ENCODE measurements at regions not wholly inside any gene's neighbourhood (a gene's known extent, or its start where the extent isn't known, plus 50 kb on each side); places are given as distances from the start of the nearest gene placed in this dataset.
"Not testable (repeated sequence)": the region's sequence is repeated elsewhere in the genome, so short reads cannot be mapped to it uniquely, and the experiment has no call there.

DNA sequence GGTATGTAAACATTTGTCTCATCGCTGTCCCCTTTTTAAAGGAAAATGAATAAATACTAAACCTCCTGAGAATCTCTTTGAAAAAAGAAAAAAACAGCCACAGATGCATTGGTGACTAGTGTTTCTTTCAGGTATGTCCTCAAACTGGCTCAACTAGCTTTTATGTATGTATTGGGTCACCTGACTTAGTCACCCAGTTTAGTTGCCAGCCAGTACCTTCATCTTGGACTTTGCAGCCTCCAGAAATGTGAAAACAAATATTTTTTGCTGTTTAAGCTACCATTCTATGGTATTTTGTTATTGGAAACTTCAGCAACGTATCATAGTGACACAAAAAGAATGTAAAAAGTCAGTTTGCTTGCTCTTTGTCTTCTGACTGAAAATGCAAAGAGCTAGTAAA lies 1263.5 kb downstream of the FAM133A start:
- Histone ChIP-seq H3K4me3 (no peak overlapping the region), H3K27me3 (peaks cover 13 to 73% (median 65%) of the 10 kb centered on the region in 11 experiments; a peak in 19 of 22 replicates), H3K36me3 (no peaks in the 10 kb centered on the region), H3K27ac (no peak overlapping the region), H4K20me1 (no peaks in the 10 kb centered on the region), H3K9me3 (replicated peaks in 1 of 11) (peaks cover 0 to 24% (median 17%) of the 10 kb centered on the region in 11 experiments; a peak in 17 of 22 replicates), H3K4me2 (no peak overlapping the region), H3K9ac (no peak overlapping the region), H3K4me1 (no peaks in the 10 kb centered on the region)
- no peak for TF ChIP-seq Cebpa-rat (IDR thresholded peaks at IDR 0.05)

DNA sequence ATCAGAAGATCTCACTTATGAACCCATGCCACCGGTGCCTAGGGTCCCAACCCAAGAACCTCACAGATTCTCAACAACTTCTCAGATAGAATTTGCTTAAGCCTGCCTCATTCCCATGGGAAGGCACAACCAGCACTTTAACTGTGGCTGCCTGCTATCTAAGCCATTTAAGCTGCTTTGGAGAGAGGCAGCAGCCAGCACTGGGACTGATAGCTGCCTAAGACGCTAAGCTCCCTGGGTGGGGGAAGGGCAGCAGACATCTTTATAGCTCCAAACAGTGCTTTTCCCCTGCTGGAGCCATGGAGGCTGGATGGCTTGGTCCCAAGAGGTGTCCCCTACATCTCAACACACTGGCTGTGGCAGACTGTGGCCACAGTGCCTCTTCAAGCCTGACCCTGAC lies 1268.6 kb downstream of the FAM133A start:
- no peaks in the 10 kb centered on the region for H3K4me1 ChIP-seq
- no peak overlapping the region for H3K27ac ChIP-seq
- TF ChIP-seq Cebpa-rat (IDR thresholded peaks at IDR 0.05), result no peak
- no peak overlapping the region for H3K9ac ChIP-seq
- H3K9me3 ChIP-seq (replicated peaks in 1 of 11), result peaks cover 0 to 7% (median 6%) of the 10 kb centered on the region in 11 experiments; a peak in 9 of 22 replicates
- no peaks in the 10 kb centered on the region; a peak in 1 of 22 replicates for H4K20me1 ChIP-seq
- H3K4me3 ChIP-seq, result no peak overlapping the region
- no peak overlapping the region for H3K4me2 ChIP-seq
- H3K27me3 ChIP-seq, result peaks cover 31 to 78% (median 73%) of the 10 kb centered on the region in 11 experiments; a peak in 21 of 22 replicates
- no peaks in the 10 kb centered on the region for H3K36me3 ChIP-seq

DNA sequence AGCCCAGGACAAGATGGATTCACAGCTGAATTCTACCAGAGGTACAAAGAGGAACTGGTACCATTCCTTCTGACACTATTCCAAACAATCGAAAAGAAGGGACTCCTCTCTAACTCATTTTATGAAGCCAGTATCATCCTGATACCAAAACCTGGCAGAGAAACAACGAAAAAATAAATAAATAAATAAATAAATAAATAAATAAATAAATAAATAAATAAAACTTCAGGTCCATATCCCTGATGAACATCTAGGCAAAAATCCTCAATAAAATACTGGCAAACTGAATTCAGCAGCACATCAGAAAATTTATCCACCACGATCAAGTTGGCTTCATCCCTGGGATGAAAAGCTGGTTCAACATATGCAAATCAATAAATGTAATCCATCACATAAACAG lies 1272.1 kb downstream of the FAM133A start:
- H3K9me3 ChIP-seq (replicated peaks in 1 of 11); H4K20me1 ChIP-seq: not testable (repeated sequence)

DNA sequence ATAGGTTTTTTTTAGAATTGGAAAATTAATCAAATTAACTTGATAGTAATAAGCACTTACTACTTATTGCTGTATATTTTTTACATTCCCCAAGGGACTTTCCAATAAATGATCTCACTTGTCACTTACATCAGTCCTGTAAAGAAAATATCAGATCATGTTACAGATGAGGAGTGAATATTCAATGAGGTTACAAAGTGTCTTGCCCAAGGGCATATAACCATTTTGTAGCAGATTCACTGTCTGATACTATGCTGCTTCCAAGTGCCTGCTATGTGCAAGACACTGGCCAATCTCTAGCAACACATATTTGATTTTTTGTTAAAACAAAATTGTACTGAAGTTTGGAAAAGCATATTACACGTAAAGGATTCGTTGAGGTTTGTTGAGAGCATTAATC lies 1287.7 kb downstream of the FAM133A start:
- no peak for TF ChIP-seq Cebpa-rat (IDR thresholded peaks at IDR 0.05)
- Histone ChIP-seq H3K4me3 (no peak overlapping the region), H3K4me2 (no peak overlapping the region), H3K9me3 (replicated peaks in 1 of 11) (peaks cover 0 to 6% (median 0%) of the 10 kb centered on the region in 11 experiments; a peak in 3 of 22 replicates), H4K20me1 (no peaks in the 10 kb centered on the region; a peak in 1 of 22 replicates), H3K27ac (no peak overlapping the region), H3K27me3 (peaks cover 19 to 81% (median 65%) of the 10 kb centered on the region in 11 experiments; a peak in 20 of 22 replicates), H3K9ac (no peak overlapping the region), H3K36me3 (no peaks in the 10 kb centered on the region), H3K4me1 (no peaks in the 10 kb centered on the region)

More for the DNA sequence above, 1272.1 kb downstream of the FAM133A start:
- not testable (repeated sequence) for H3K27ac ChIP-seq, H3K9ac ChIP-seq, H3K4me3 ChIP-seq, H3K4me1 ChIP-seq, H3K4me2 ChIP-seq, H3K36me3 ChIP-seq
- H3K27me3 ChIP-seq, result peaks cover 40 to 99% (median 94%) of the 10 kb centered on the region in 11 experiments

DNA sequence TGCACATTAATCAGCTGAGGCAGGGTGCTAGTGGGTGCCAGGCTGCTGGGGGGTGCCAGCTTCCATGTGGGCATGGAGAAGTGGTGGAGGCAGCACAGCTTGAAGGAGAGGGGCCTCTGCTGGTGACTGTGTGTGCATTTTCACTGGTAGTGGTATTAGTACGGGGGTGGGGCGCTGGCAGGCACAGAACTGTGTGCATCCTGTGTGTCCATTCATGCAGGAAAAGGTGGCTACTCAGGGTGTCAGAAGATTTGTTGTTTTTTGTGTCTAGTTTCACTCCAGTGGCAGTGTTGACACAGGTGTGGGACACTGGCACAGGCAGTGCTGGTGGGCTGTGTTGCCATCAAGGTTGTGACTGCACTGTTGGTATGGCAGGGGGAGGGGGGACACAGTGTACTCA lies 1303.6 kb downstream of the FAM133A start:
- no peak overlapping the region for H3K27ac ChIP-seq
- H3K36me3 ChIP-seq, result no peaks in the 10 kb centered on the region
- H4K20me1 ChIP-seq, result peaks cover 0 to 7% (median 0%) of the 10 kb centered on the region in 11 experiments; a peak in 3 of 22 replicates
- peaks cover 39 to 98% (median 85%) of the 10 kb centered on the region in 11 experiments; a peak in 21 of 22 replicates for H3K27me3 ChIP-seq
- H3K9me3 ChIP-seq (replicated peaks in 1 of 11), result no peaks in the 10 kb centered on the region
- no peak overlapping the region for H3K9ac ChIP-seq
- peaks cover 0 to 8% (median 2%) of the 10 kb centered on the region in 10 experiments; a peak in 7 of 20 replicates for H3K4me1 ChIP-seq
- H3K4me3 ChIP-seq, result no peak overlapping the region
- TF ChIP-seq Cebpa-rat (IDR thresholded peaks at IDR 0.05), result no peak
- no peak overlapping the region for H3K4me2 ChIP-seq

GRCh38 chrX:94977986-94978385 lies 1304.0 kb downstream of the FAM133A start:
- no peak for TF ChIP-seq Cebpa-rat (IDR thresholded peaks at IDR 0.05)
- Histone ChIP-seq H3K4me2 (no peak overlapping the region), H3K36me3 (no peaks in the 10 kb centered on the region), H3K4me3 (no peak overlapping the region), H3K9ac (no peak overlapping the region), H3K27ac (no peak overlapping the region), H4K20me1 (peaks cover 0 to 7% (median 0%) of the 10 kb centered on the region in 11 experiments; a peak in 3 of 22 replicates), H3K9me3 (replicated peaks in 1 of 11) (no peaks in the 10 kb centered on the region), H3K4me1 (peaks cover 0 to 8% (median 2%) of the 10 kb centered on the region in 10 experiments; a peak in 7 of 20 replicates), H3K27me3 (peaks cover 39 to 98% (median 85%) of the 10 kb centered on the region in 11 experiments; a peak in 21 of 22 replicates)

Data from BLaER1 treated with 17β-estradiol and CSF1 and Interleukin-3, amounts not matched to agents 10 nM and 100 nM (cell line).